Suprapubic skin (tissue), 4 donors: ENCODE measurements at regions not wholly inside any gene's neighbourhood (a gene's known extent, or its start where the extent isn't known, plus 50 kb on each side); places are given as distances from the start of the nearest gene placed in this dataset.

ENCODE experiments used
- DNase-seq, 2 donors: peaks; one replicate each; pipeline ENCODE4 v3.0.0-alpha.2; 2019; ENCODE audit warnings: low spot score in 2 of 2
- H3K27ac ChIP-seq: fragments of 200-600 bp; sonication (generic); one replicate; pipeline ENCODE4 v1.5.1; 2019
- H3K27me3 ChIP-seq: fragments of 200-600 bp; sonication (generic); one replicate; pipeline ENCODE4 v1.5.1; 2019
- H3K36me3 ChIP-seq: fragments of 200-600 bp; sonication (generic); one replicate; pipeline ENCODE4 v1.5.1; 2019
- H3K4me1 ChIP-seq: fragments of 200-600 bp; sonication (generic); one replicate; pipeline ENCODE4 v1.5.1; 2019
- H3K4me3 ChIP-seq: fragments of 200-600 bp; sonication (generic); one replicate; pipeline ENCODE4 v1.5.1; 2019; ENCODE audit warnings: mild to moderate bottlenecking
- H3K9me3 ChIP-seq: fragments of 200-600 bp; sonication (generic); one replicate; pipeline ENCODE4 v1.5.1; 2019
- CTCF ChIP-seq, 2 donors: fragments of 200-600 bp in 1 of 2; fragments of 450-650 bp in 1 of 2; sonication (generic) in 1 of 2; IDR thresholded peaks; one replicate each; pipeline ENCODE4 v1.5.1; 2016 to 2019; ENCODE audit warnings: antibody characterized with exemption in 2 of 2, mild to moderate bottlenecking in 1 of 2, moderate library complexity in 1 of 2
- EP300 ChIP-seq: sonication (generic); formaldehyde crosslinking; IDR thresholded peaks from one replicate; pipeline ENCODE4 v1.6.1; 2017; ENCODE audit warnings: antibody characterized with exemption
- POLR2A ChIP-seq, 2 donors: fragments of 450-650 bp; IDR thresholded peaks; one replicate each; pipeline ENCODE4 v1.6.1; 2017; ENCODE audit warnings: antibody characterized with exemption in 2 of 2, mild to moderate bottlenecking in 2 of 2, moderate library complexity in 2 of 2
- POLR2AphosphoS5 ChIP-seq, 3 donors: sonication (generic); formaldehyde crosslinking; IDR thresholded peaks; one replicate each; pipeline ENCODE4 v1.6.1; 2017; ENCODE audit warnings: antibody characterized with exemption in 3 of 3
- WGBS: methylation state at CpG from one replicate; pipeline ENCODE4 v1.1.5; 2018; 5-methylcytosine and 5-hydroxymethylcytosine counted together

GRCh38 chrX:22520128-22520828 lies 247.6 kb downstream of the CBLL2 start:
- H3K27ac ChIP-seq, result no peak overlapping the region
- WGBS, result 64% methylated on average over 5 of the region's 5 CpGs
- H3K36me3 ChIP-seq, result no peaks in the 10 kb centered on the region
- no peaks in the 10 kb centered on the region for H3K9me3 ChIP-seq
- H3K4me1 ChIP-seq, result no peaks in the 10 kb centered on the region
- no peak for DNase-seq
- no peaks in the 10 kb centered on the region for H3K27me3 ChIP-seq
- TF ChIP-seq POLR2AphosphoS5 (IDR thresholded peaks at IDR 0.05) (no peak), EP300 (no peak), CTCF (IDR thresholded peaks at IDR 0.05) (no peak), POLR2A (IDR thresholded peaks at IDR 0.05) (no peak)
- no peak overlapping the region for H3K4me3 ChIP-seq

- Histone ChIP-seq H3K36me3 (no peaks in the 10 kb centered on the region), H3K4me3 (no peak overlapping the region), H3K4me1 (no peaks in the 10 kb centered on the region), H3K9me3 (no peaks in the 10 kb centered on the region), H3K27ac (no peak overlapping the region), H3K27me3 (no peaks in the 10 kb centered on the region)
- 70% methylated on average over 3 of the region's 3 CpGs for WGBS
- TF ChIP-seq POLR2A (IDR thresholded peaks at IDR 0.05) (no peak), POLR2AphosphoS5 (IDR thresholded peaks at IDR 0.05) (no peak)
- no peak for DNase-seq
Measured at GRCh38 chrX:22526339-22526738, 253.6 kb downstream of the CBLL2 start.

- H3K9me3 ChIP-seq, result no peaks in the 10 kb centered on the region
- TF ChIP-seq EP300 (no peak), POLR2AphosphoS5 (IDR thresholded peaks at IDR 0.05) (no peak), CTCF (IDR thresholded peaks at IDR 0.05) (no peak), POLR2A (IDR thresholded peaks at IDR 0.05) (no peak)
- no peak overlapping the region for H3K27ac ChIP-seq
- no peaks in the 10 kb centered on the region for H3K36me3 ChIP-seq
- H3K4me3 ChIP-seq, result no peak overlapping the region
- WGBS, result 18% methylated on average over 1 of the region's 1 CpG
- no peaks in the 10 kb centered on the region for H3K4me1 ChIP-seq
- H3K27me3 ChIP-seq, result no peaks in the 10 kb centered on the region
- no peak for DNase-seq
Measured at GRCh38 chrX:22527302-22527701, 254.6 kb downstream of the CBLL2 start.

GRCh38 chrX:22533898-22534297 lies 261.2 kb downstream of the CBLL2 start:
- H3K9me3 ChIP-seq, result no peaks in the 10 kb centered on the region
- WGBS, result 79% methylated on average over 5 of the region's 5 CpGs
- H3K27me3 ChIP-seq, result no peaks in the 10 kb centered on the region
- no peaks in the 10 kb centered on the region for H3K36me3 ChIP-seq
- DNase-seq, result no peak
- no peaks in the 10 kb centered on the region for H3K4me1 ChIP-seq
- H3K4me3 ChIP-seq, result no peak overlapping the region
- no peak for TF ChIP-seq EP300
- TF ChIP-seq POLR2AphosphoS5 (IDR thresholded peaks at IDR 0.05), result no peak
- no peak overlapping the region for H3K27ac ChIP-seq

GRCh38 chrX:22534643-22535042 lies 261.9 kb downstream of the CBLL2 start:
- H3K27ac ChIP-seq, result no peak overlapping the region
- DNase-seq, result no peak
- H3K27me3 ChIP-seq, result no peaks in the 10 kb centered on the region
- H3K4me3 ChIP-seq, result no peak overlapping the region
- H3K4me1 ChIP-seq, result no peaks in the 10 kb centered on the region
- WGBS, result 58% methylated on average over 5 of the region's 5 CpGs
- no peaks in the 10 kb centered on the region for H3K36me3 ChIP-seq
- no peak for TF ChIP-seq EP300
- no peak for TF ChIP-seq POLR2A (IDR thresholded peaks at IDR 0.05)
- no peak for TF ChIP-seq CTCF (IDR thresholded peaks at IDR 0.05)
- TF ChIP-seq POLR2AphosphoS5 (IDR thresholded peaks at IDR 0.05), result no peak
- H3K9me3 ChIP-seq, result no peaks in the 10 kb centered on the region

GRCh38 chrX:22536746-22537304 lies 264.1 kb downstream of the CBLL2 start:
- no peak overlapping the region for H3K4me3 ChIP-seq
- TF ChIP-seq POLR2AphosphoS5 (IDR thresholded peaks at IDR 0.05), result no peak
- no peak for TF ChIP-seq CTCF (IDR thresholded peaks at IDR 0.05)
- no peak for TF ChIP-seq POLR2A (IDR thresholded peaks at IDR 0.05)
- no peak for TF ChIP-seq EP300
- no peak overlapping the region for H3K27ac ChIP-seq
- no peaks in the 10 kb centered on the region for H3K36me3 ChIP-seq
- no peaks in the 10 kb centered on the region for H3K27me3 ChIP-seq
- WGBS, result 36% methylated on average over 5 of the region's 5 CpGs
- H3K9me3 ChIP-seq, result no peaks in the 10 kb centered on the region
- H3K4me1 ChIP-seq, result no peaks in the 10 kb centered on the region
- no peak for DNase-seq
